T-helper 1 cell treated with Interleukin-12 subunit alpha and Interleukin-12 subunit beta and Interleukin-4 antibody, amounts not matched to agents 30 μg/mL and 1 μg/mL, for 36 hours (primary cell): ENCODE measurements at regions not wholly inside any gene's neighbourhood (a gene's known extent, or its start where the extent isn't known, plus 50 kb on each side); places are given as distances from the start of the nearest gene placed in this dataset.

Experiments used
- H3K27ac Mint-ChIP-seq: one replicate; pipeline ENCODE4 v1.8.0; 2021; ENCODE audit warnings: mild to moderate bottlenecking, mixed read lengths
- H3K27me3 Mint-ChIP-seq: one replicate; pipeline ENCODE4 v1.8.0; 2021; ENCODE audit warnings: low read depth, mixed read lengths
- H3K36me3 Mint-ChIP-seq: one replicate; pipeline ENCODE4 v1.8.0; 2021; ENCODE audit warnings: low read depth, mixed read lengths
- H3K4me1 Mint-ChIP-seq: one replicate; pipeline ENCODE4 v1.8.0; 2021; ENCODE audit warnings: low read depth, mixed read lengths
- H3K4me3 Mint-ChIP-seq: one replicate; pipeline ENCODE4 v1.8.0; 2021; ENCODE audit warnings: mild to moderate bottlenecking, moderate library complexity, mixed read lengths
- H3K9me3 Mint-ChIP-seq: one replicate; pipeline ENCODE4 v1.8.0; 2021; ENCODE audit warnings: mixed read lengths

- Mint-ChIP-seq H3K4me3 (no peak overlapping the region), H3K4me1 (no peaks in the 10 kb centered on the region), H3K27me3 (no peaks in the 10 kb centered on the region), H3K36me3 (no peaks in the 10 kb centered on the region), H3K27ac (no peak overlapping the region), H3K9me3 (no peaks in the 10 kb centered on the region)
Measured at GRCh38 chr10:9895453-9895852, 1122.2 kb upstream of the CELF2 start.

- H3K4me3 Mint-ChIP-seq = no peak overlapping the region
- H3K9me3 Mint-ChIP-seq = no peaks in the 10 kb centered on the region
- no peak overlapping the region for H3K27ac Mint-ChIP-seq
- no peaks in the 10 kb centered on the region for H3K36me3 Mint-ChIP-seq
- H3K4me1 Mint-ChIP-seq = no peaks in the 10 kb centered on the region
- H3K27me3 Mint-ChIP-seq = no peaks in the 10 kb centered on the region
Measured at GRCh38 chr10:9895981-9896380, 1121.7 kb upstream of the CELF2 start.

- Mint-ChIP-seq H3K27me3 (no peaks in the 10 kb centered on the region), H3K9me3 (no peaks in the 10 kb centered on the region), H3K27ac (no peak overlapping the region), H3K4me3 (no peak overlapping the region), H3K36me3 (no peaks in the 10 kb centered on the region), H3K4me1 (no peaks in the 10 kb centered on the region)
Measured at GRCh38 chr10:9898633-9899395, 1118.9 kb upstream of the CELF2 start.

- Mint-ChIP-seq H3K9me3 (no peaks in the 10 kb centered on the region), H3K36me3 (no peaks in the 10 kb centered on the region), H3K27ac (no peak overlapping the region), H3K4me3 (no peak overlapping the region), H3K27me3 (no peaks in the 10 kb centered on the region), H3K4me1 (no peaks in the 10 kb centered on the region)
Measured at GRCh38 chr10:9900751-9901150, 1116.9 kb upstream of the CELF2 start.

GRCh38 chr10:9901971-9902370 lies 1115.7 kb upstream of the CELF2 start:
- no peaks in the 10 kb centered on the region for H3K4me1 Mint-ChIP-seq
- H3K9me3 Mint-ChIP-seq = no peaks in the 10 kb centered on the region
- no peak overlapping the region for H3K27ac Mint-ChIP-seq
- H3K36me3 Mint-ChIP-seq = no peaks in the 10 kb centered on the region
- no peaks in the 10 kb centered on the region for H3K27me3 Mint-ChIP-seq
- no peak overlapping the region for H3K4me3 Mint-ChIP-seq

- Mint-ChIP-seq H3K4me3 (no peak overlapping the region), H3K27ac (no peak overlapping the region), H3K27me3 (no peaks in the 10 kb centered on the region), H3K4me1 (no peaks in the 10 kb centered on the region), H3K36me3 (no peaks in the 10 kb centered on the region), H3K9me3 (no peaks in the 10 kb centered on the region)
Measured at GRCh38 chr10:9910446-9910845, 1107.2 kb upstream of the CELF2 start.

- H3K9me3 Mint-ChIP-seq = no peaks in the 10 kb centered on the region
- no peaks in the 10 kb centered on the region for H3K36me3 Mint-ChIP-seq
- no peaks in the 10 kb centered on the region for H3K4me1 Mint-ChIP-seq
- H3K27ac Mint-ChIP-seq = no peak overlapping the region
- no peaks in the 10 kb centered on the region for H3K27me3 Mint-ChIP-seq
- no peak overlapping the region for H3K4me3 Mint-ChIP-seq
Measured at GRCh38 chr10:9911488-9911887, 1106.2 kb upstream of the CELF2 start.

GRCh38 chr10:9913876-9914514 lies 1103.7 kb upstream of the CELF2 start:
- no peaks in the 10 kb centered on the region for H3K36me3 Mint-ChIP-seq
- no peaks in the 10 kb centered on the region for H3K9me3 Mint-ChIP-seq
- no peaks in the 10 kb centered on the region for H3K4me1 Mint-ChIP-seq
- no peak overlapping the region for H3K4me3 Mint-ChIP-seq
- H3K27me3 Mint-ChIP-seq = no peaks in the 10 kb centered on the region
- H3K27ac Mint-ChIP-seq = no peak overlapping the region

GRCh38 chr10:9921544-9921943 lies 1096.1 kb upstream of the CELF2 start:
- H3K27ac Mint-ChIP-seq = no peak overlapping the region
- H3K4me3 Mint-ChIP-seq = no peak overlapping the region
- H3K27me3 Mint-ChIP-seq = no peaks in the 10 kb centered on the region
- no peaks in the 10 kb centered on the region for H3K36me3 Mint-ChIP-seq
- H3K4me1 Mint-ChIP-seq = no peaks in the 10 kb centered on the region
- H3K9me3 Mint-ChIP-seq = no peaks in the 10 kb centered on the region

- H3K4me1 Mint-ChIP-seq = no peaks in the 10 kb centered on the region
Measured at GRCh38 chr10:9922126-9922870, 1095.4 kb upstream of the CELF2 start.

GRCh38 chr10:9926003-9926402 lies 1091.7 kb upstream of the CELF2 start:
- Mint-ChIP-seq H3K27me3 (no peaks in the 10 kb centered on the region), H3K27ac (no peak overlapping the region)

More at GRCh38 chr10:9922126-9922870, 1095.4 kb upstream of the CELF2 start:
- Mint-ChIP-seq H3K27ac (no peak overlapping the region), H3K27me3 (no peaks in the 10 kb centered on the region), H3K4me3 (no peak overlapping the region), H3K36me3 (no peaks in the 10 kb centered on the region), H3K9me3 (no peaks in the 10 kb centered on the region)

GRCh38 chr10:9926881-9927280 lies 1090.8 kb upstream of the CELF2 start:
- Mint-ChIP-seq H3K27ac (no peak overlapping the region), H3K4me3 (no peak overlapping the region), H3K36me3 (no peaks in the 10 kb centered on the region), H3K9me3 (peaks cover 4% of the 10 kb centered on the region), H3K27me3 (no peaks in the 10 kb centered on the region), H3K4me1 (no peaks in the 10 kb centered on the region)

More at GRCh38 chr10:9926003-9926402, 1091.7 kb upstream of the CELF2 start:
- Mint-ChIP-seq H3K36me3 (no peaks in the 10 kb centered on the region), H3K4me1 (no peaks in the 10 kb centered on the region), H3K9me3 (peaks cover 4% of the 10 kb centered on the region), H3K4me3 (no peak overlapping the region)

GRCh38 chr10:9939716-9940115 lies 1078.0 kb upstream of the CELF2 start:
- no peaks in the 10 kb centered on the region for H3K27me3 Mint-ChIP-seq
- no peaks in the 10 kb centered on the region for H3K36me3 Mint-ChIP-seq
- no peak overlapping the region for H3K4me3 Mint-ChIP-seq
- H3K9me3 Mint-ChIP-seq = no peaks in the 10 kb centered on the region
- no peaks in the 10 kb centered on the region for H3K4me1 Mint-ChIP-seq
- no peak overlapping the region for H3K27ac Mint-ChIP-seq

GRCh38 chr10:9944690-9945089 lies 1073.0 kb upstream of the CELF2 start:
- no peaks in the 10 kb centered on the region for H3K27me3 Mint-ChIP-seq
- H3K9me3 Mint-ChIP-seq = peaks cover 6% of the 10 kb centered on the region
- no peaks in the 10 kb centered on the region for H3K4me1 Mint-ChIP-seq
- no peaks in the 10 kb centered on the region for H3K36me3 Mint-ChIP-seq
- no peak overlapping the region for H3K4me3 Mint-ChIP-seq
- no peak overlapping the region for H3K27ac Mint-ChIP-seq

- Mint-ChIP-seq H3K27ac (no peak overlapping the region), H3K4me3 (no peak overlapping the region), H3K27me3 (no peaks in the 10 kb centered on the region), H3K4me1 (no peaks in the 10 kb centered on the region), H3K9me3 (peaks cover 6% of the 10 kb centered on the region), H3K36me3 (no peaks in the 10 kb centered on the region)
Measured at GRCh38 chr10:9950070-9950469, 1067.6 kb upstream of the CELF2 start.
